Effector memory CD8-positive, alpha-beta T cell (primary cell): ENCODE measurements at regions not wholly inside any gene's neighbourhood (a gene's known extent, or its start where the extent isn't known, plus 50 kb on each side); places are given as distances from the start of the nearest gene placed in this dataset.

Source experiments
- ATAC-seq: fragments of 150-1000 bp; cut with Tn5 transposase; replicated peaks from 2 replicates; pipeline ENCODE4 v1.10.0; 2021; ENCODE audit warnings: mild to moderate bottlenecking, moderate library complexity
- DNase-seq, 3 experiments: peaks; one replicate each; pipeline ENCODE4 v3.0.0; 2021
- H3K27ac Mint-ChIP-seq, 2 donors: one replicate each; pipeline ENCODE4 v1.8.0; 2022; ENCODE audit warnings: mild to moderate bottlenecking in 2 of 2, mixed read lengths in 2 of 2, moderate library complexity in 2 of 2
- H3K27me3 Mint-ChIP-seq, 2 donors: one replicate each; pipeline ENCODE4 v1.8.0; 2022; ENCODE audit warnings: mixed read lengths in 2 of 2
- H3K36me3 Mint-ChIP-seq: one replicate; pipeline ENCODE4 v1.8.0; 2022; ENCODE audit warnings: mild to moderate bottlenecking, moderate library complexity, mixed read lengths; ENCODE audit not compliant: insufficient read depth
- H3K4me1 Mint-ChIP-seq, 2 donors: one replicate each; pipeline ENCODE4 v1.8.0; 2022; ENCODE audit warnings: low read depth in 2 of 2, mixed read lengths in 2 of 2
- H3K4me3 Mint-ChIP-seq, 2 donors: one replicate each; pipeline ENCODE4 v1.8.0; 2022; ENCODE audit warnings: mild to moderate bottlenecking in 2 of 2, mixed read lengths in 2 of 2, moderate library complexity in 2 of 2
- H3K9me3 Mint-ChIP-seq, 2 donors: one replicate each; pipeline ENCODE4 v1.8.0; 2022; ENCODE audit warnings: mixed read lengths in 2 of 2

DNA sequence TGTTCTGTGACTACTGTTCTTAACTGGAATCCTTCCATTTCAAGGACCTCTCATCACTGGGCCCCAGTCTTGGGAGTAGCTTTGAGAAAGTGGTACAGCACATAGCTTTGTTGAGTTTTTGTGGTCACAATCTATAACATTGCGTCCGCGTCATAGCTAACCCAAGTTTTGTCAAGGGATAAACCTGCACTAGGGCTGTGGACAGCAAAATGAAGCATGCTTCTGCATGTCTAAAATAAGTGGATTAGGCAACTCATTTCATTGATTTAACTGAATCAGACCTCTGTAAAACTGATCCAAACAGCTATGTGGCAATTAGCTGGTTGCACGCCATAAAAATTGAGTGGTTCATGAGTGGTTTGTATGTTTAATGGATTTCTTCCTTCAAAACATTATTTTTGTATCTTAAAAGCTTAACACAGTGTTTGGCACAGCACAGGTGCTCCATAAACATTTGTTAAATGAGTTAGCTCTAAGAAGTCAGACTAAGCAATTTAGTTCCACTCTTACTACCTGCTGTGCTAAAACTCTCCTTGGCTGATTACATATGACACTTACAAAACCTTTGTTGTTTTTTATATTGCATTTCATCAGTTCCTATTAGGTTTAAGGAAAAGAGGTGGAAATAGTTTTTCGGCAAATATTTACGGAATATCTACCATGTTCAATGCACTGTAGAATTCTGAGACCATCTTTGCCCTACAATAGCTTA, 160.3 kb upstream of the ATXN1 start:
- Mint-ChIP-seq H3K9me3 (peaks cover 0 to 2% of the 10 kb centered on the region in 2 donors), H3K27ac (no peak overlapping the region), H3K4me1 (no peaks in the 10 kb centered on the region), H3K36me3 (no peaks in the 10 kb centered on the region), H3K4me3 (no peak overlapping the region), H3K27me3 (peaks cover 10 to 49% of the 10 kb centered on the region in 2 donors)
- no peak for ATAC-seq
- DNase-seq, result no peak

- ATAC-seq, result no peak
- Mint-ChIP-seq H3K27me3 (peaks cover 10 to 31% of the 10 kb centered on the region in 2 donors), H3K36me3 (no peaks in the 10 kb centered on the region)
These were observed 157.3 kb upstream of the ATXN1 start for GRCh38 chr6:16918586-16918985.

GRCh38 chr6:16914184-16914583, 152.9 kb upstream of the ATXN1 start:
- Mint-ChIP-seq H3K4me3 (no peak overlapping the region), H3K36me3 (no peaks in the 10 kb centered on the region), H3K9me3 (peaks cover 0 to 1% of the 10 kb centered on the region in 2 donors), H3K4me1 (peaks cover 0 to 12% of the 10 kb centered on the region in 2 donors), H3K27me3 (peaks cover 0 to 10% of the 10 kb centered on the region in 2 donors), H3K27ac (no peak overlapping the region)
- ATAC-seq, result no peak
- DNase-seq, result no peak

More at GRCh38 chr6:16918586-16918985, 157.3 kb upstream of the ATXN1 start:
- Mint-ChIP-seq H3K4me3 (no peak overlapping the region), H3K27ac (no peak overlapping the region), H3K9me3 (no peaks in the 10 kb centered on the region), H3K4me1 (no peaks in the 10 kb centered on the region)
- no peak for DNase-seq

GRCh38 chr6:16912756-16913155, 151.5 kb upstream of the ATXN1 start:
- H3K9me3 Mint-ChIP-seq, result peaks cover 0 to 1% of the 10 kb centered on the region in 2 donors
- H3K27me3 Mint-ChIP-seq, result peaks cover 0 to 4% of the 10 kb centered on the region in 2 donors
- peaks cover 0 to 12% of the 10 kb centered on the region in 2 donors for H3K4me1 Mint-ChIP-seq
- no peak overlapping the region for H3K27ac Mint-ChIP-seq
- no peak for ATAC-seq
- no peaks in the 10 kb centered on the region for H3K36me3 Mint-ChIP-seq
- no peak for DNase-seq
- no peak overlapping the region for H3K4me3 Mint-ChIP-seq

DNA sequence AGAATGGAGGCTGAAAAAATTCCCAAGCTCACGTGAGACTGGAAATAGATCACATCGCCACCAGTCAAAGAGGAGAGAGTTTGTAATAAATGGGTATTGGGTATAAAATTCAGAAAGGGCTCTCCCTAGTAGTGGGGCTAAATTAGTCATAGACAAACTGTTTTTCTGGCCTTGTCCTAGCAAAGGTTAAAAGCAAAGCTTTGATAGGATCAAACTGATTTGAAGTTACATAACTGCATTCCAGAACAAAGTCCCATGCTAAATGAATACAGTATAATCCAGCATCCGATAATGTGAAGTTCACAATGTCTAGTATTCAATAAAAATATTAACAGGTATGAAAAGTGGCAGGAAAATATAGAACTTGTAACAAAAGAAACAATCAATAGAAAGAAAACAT, 149.8 kb upstream of the ATXN1 start:
- no peak overlapping the region for H3K27ac Mint-ChIP-seq
- no peak overlapping the region for H3K4me3 Mint-ChIP-seq
- peaks cover 8 to 9% of the 10 kb centered on the region in 2 donors for H3K27me3 Mint-ChIP-seq
- no peaks in the 10 kb centered on the region for H3K36me3 Mint-ChIP-seq
- peaks cover 0 to 12% of the 10 kb centered on the region in 2 donors for H3K4me1 Mint-ChIP-seq
- DNase-seq, result no peak
- H3K9me3 Mint-ChIP-seq, result peaks cover 0 to 1% of the 10 kb centered on the region in 2 donors
- ATAC-seq, result no peak

- Mint-ChIP-seq H3K4me1 (peaks cover 0 to 12% of the 10 kb centered on the region in 2 donors), H3K36me3 (no peaks in the 10 kb centered on the region), H3K27me3 (peaks cover 13 to 15% of the 10 kb centered on the region in 2 donors), H3K9me3 (peaks cover 0 to 1% of the 10 kb centered on the region in 2 donors), H3K27ac (no peak overlapping the region), H3K4me3 (no peak overlapping the region)
- ATAC-seq, result no peak
- no peak for DNase-seq
These were observed 148.5 kb upstream of the ATXN1 start for GRCh38 chr6:16909658-16910360.

DNA sequence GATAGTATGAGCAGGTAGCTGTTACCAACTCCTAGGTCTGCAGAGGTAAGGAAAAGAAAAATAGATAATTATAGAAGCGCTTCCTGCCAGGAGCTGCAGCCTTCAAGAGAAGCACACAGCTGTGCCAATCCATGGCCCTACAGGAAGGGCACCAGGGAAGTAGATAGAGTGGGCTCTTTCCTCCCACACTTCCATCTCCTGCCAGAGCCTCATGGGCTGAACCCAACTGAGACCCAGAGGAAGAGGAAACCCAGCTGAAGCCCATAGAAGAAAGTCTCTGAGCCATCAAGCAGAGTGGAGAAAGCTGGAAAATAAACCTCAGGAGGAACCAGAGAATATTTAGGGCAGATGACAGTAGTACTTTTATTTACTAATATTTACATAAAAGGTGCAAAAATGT, 146.7 kb upstream of the ATXN1 start:
- Mint-ChIP-seq H3K4me3 (no peak overlapping the region), H3K9me3 (peaks cover 0 to 1% of the 10 kb centered on the region in 2 donors), H3K27me3 (peaks cover 29 to 34% of the 10 kb centered on the region in 2 donors), H3K27ac (no peak overlapping the region), H3K4me1 (peaks cover 0 to 12% of the 10 kb centered on the region in 2 donors), H3K36me3 (no peaks in the 10 kb centered on the region)
- DNase-seq, result no peak
- no peak for ATAC-seq

DNA sequence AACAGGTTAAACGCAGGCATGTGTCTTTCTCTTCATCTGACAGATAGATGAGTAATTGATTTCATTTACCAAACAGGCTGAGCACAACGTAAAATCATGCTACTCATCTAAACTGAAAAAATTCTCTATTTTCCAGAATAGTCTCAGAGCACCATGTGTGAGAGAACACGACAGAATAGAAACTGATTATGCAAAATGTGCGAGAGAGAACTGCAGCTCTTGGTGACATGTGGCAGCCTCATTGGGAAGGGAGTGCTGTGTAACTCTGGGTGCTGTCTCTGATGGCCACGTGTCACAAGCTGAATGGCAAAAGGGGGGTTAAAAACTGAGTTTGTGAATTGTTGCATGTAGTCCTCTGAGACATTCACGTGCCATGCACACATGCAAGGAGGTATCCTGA, 143.7 kb upstream of the ATXN1 start:
- no peak for ATAC-seq
- no peaks in the 10 kb centered on the region for H3K4me1 Mint-ChIP-seq

GRCh38 chr6:16903470-16903869, 142.2 kb upstream of the ATXN1 start:
- no peak overlapping the region for H3K27ac Mint-ChIP-seq
- no peaks in the 10 kb centered on the region for H3K36me3 Mint-ChIP-seq
- no peak for ATAC-seq
- no peak for DNase-seq
- H3K4me3 Mint-ChIP-seq, result no peak overlapping the region
- H3K9me3 Mint-ChIP-seq, result no peaks in the 10 kb centered on the region
- no peaks in the 10 kb centered on the region for H3K4me1 Mint-ChIP-seq
- peaks cover 43 to 74% of the 10 kb centered on the region in 2 donors for H3K27me3 Mint-ChIP-seq

More for the DNA sequence above, 143.7 kb upstream of the ATXN1 start:
- Mint-ChIP-seq H3K27me3 (peaks cover 43 to 60% of the 10 kb centered on the region in 2 donors), H3K4me3 (no peak overlapping the region), H3K36me3 (no peaks in the 10 kb centered on the region), H3K9me3 (no peaks in the 10 kb centered on the region), H3K27ac (peak overlapping the region in 1 of 2 donors; percentile 3)
- no peak for DNase-seq

GRCh38 chr6:16902502-16902901, 141.2 kb upstream of the ATXN1 start:
- Mint-ChIP-seq H3K9me3 (no peaks in the 10 kb centered on the region), H3K4me3 (no peak overlapping the region), H3K36me3 (no peaks in the 10 kb centered on the region), H3K27ac (no peak overlapping the region), H3K4me1 (no peaks in the 10 kb centered on the region), H3K27me3 (peaks cover 43 to 69% of the 10 kb centered on the region in 2 donors)
- ATAC-seq (no peak), DNase-seq (no peak)

- Mint-ChIP-seq H3K36me3 (no peaks in the 10 kb centered on the region), H3K4me1 (no peaks in the 10 kb centered on the region), H3K4me3 (no peak overlapping the region), H3K9me3 (no peaks in the 10 kb centered on the region), H3K27ac (no peak overlapping the region), H3K27me3 (peaks cover 45 to 74% of the 10 kb centered on the region in 2 donors)
- DNase-seq, result no peak
- ATAC-seq, result no peak
These were observed 140.5 kb upstream of the ATXN1 start for GRCh38 chr6:16901782-16902181.

GRCh38 chr6:16901306-16901705, 140.0 kb upstream of the ATXN1 start:
- no peaks in the 10 kb centered on the region for H3K36me3 Mint-ChIP-seq
- peaks cover 43 to 77% of the 10 kb centered on the region in 2 donors for H3K27me3 Mint-ChIP-seq
- no peak overlapping the region for H3K4me3 Mint-ChIP-seq
- no peak overlapping the region for H3K27ac Mint-ChIP-seq
- ATAC-seq (no peak), DNase-seq (no peak)
- H3K9me3 Mint-ChIP-seq, result no peaks in the 10 kb centered on the region
- H3K4me1 Mint-ChIP-seq, result no peaks in the 10 kb centered on the region

DNA sequence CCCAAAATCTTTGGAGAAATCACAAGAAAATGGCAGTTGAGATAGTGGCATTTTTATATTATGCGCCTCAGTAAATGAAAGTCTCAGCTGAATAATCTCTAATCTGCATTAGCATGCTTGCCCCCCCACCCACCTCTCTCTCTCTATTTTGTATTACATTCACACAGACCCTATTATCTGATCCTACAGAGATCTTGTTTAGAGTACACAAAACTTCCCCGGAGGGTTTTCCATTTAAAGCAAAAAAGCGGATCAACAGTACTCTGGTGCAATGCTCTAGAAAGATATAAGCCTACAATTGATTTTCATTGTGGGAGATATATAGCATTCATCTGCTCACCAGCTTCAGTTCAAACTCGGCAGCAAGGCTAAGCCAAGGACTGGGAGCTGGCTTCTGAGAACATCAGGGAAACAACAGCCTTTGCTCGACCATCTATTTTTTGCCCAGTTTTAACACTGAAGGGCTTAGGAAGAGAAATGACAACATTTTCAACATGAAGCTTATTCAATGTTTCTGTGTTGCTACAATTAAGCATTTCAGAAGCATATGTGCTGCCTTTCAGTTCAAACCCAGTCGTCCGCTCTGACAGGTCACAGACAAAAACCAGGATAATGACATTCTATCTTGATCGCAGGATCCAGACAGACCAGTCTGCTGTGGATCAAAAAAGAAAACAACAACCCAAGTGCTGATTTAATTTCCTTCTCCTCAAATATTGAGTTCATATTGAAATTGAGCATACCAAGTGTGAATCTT, 137.6 kb upstream of the ATXN1 start:
- DNase-seq (no peak), ATAC-seq (no peak)
- no peaks in the 10 kb centered on the region for H3K36me3 Mint-ChIP-seq
- H3K4me1 Mint-ChIP-seq, result no peaks in the 10 kb centered on the region
- H3K27me3 Mint-ChIP-seq, result peaks cover 31 to 61% of the 10 kb centered on the region in 2 donors
- H3K27ac Mint-ChIP-seq, result no peak overlapping the region
- H3K4me3 Mint-ChIP-seq, result no peak overlapping the region
- H3K9me3 Mint-ChIP-seq, result peaks cover 0 to 6% of the 10 kb centered on the region in 2 donors
